Fibroblast of villous mesenchyme (primary cell): ENCODE measurements at regions not wholly inside any gene's neighbourhood (a gene's known extent, or its start where the extent isn't known, plus 50 kb on each side); places are given as distances from the start of the nearest gene placed in this dataset.

Experiments
- DNase-seq: peaks from one replicate; pipeline ENCODE4 v3.0.0-alpha.2; 2010; ENCODE audit warnings: low read depth
- H3K4me3 ChIP-seq: 2 replicates; pipeline ENCODE4 v1.5.1; 2011; ENCODE audit warnings: low read depth, mild to moderate bottlenecking, low read length
- CTCF ChIP-seq: IDR thresholded peaks from 2 replicates; pipeline ENCODE4 v1.5.1; 2012; ENCODE audit warnings: low read depth, mild to moderate bottlenecking, low read length; ENCODE audit not compliant: insufficient read depth

- DNase-seq = no peak
- no peak for TF ChIP-seq CTCF
- H3K4me3 ChIP-seq = no peak overlapping the region
Observed at GRCh38 chr2:107775791-107776190, 50.9 kb upstream of the RGPD4 start.

- DNase-seq = no peak
- H3K4me3 ChIP-seq = no peak overlapping the region
- no peak for TF ChIP-seq CTCF
Observed at GRCh38 chr2:107776362-107776761, 50.3 kb upstream of the RGPD4 start.
